IMR-90 (cell line): ENCODE measurements at regions not wholly inside any gene's neighbourhood (a gene's known extent, or its start where the extent isn't known, plus 50 kb on each side); places are given as distances from the start of the nearest gene placed in this dataset.

Source experiments
- ATAC-seq: fragments of 200-7000 bp; cut with Tn5 transposase; 2 replicates; pipeline ENCODE4 v1.9.1; 2020; ENCODE audit warnings: low read depth, mild to moderate bottlenecking, moderate library complexity
- BruUV-seq: library from RNA; stranded (reverse); fragments of 400-500 nt; replicated peaks from 2 replicates; lab custom pipeline; 2021; lab: Mats Ljungman, UMichigan
- CTCF ChIA-PET: fragments of 300-600 bp; formaldehyde crosslinking; extraction: SDS; loops from one replicate; lab custom pipeline; 2021; ENCODE audit warnings: antibody characterized with exemption; lab: Yijun Ruan, JAX
- POLR2A ChIA-PET: fragments of 300-600 bp; sonication (Branson Sonifier 250); formaldehyde crosslinking; loops from one replicate; lab custom pipeline; 2022; ENCODE audit warnings: antibody characterized with exemption; ENCODE audit not compliant: unreplicated experiment; lab: Charles Lee
- DNase-seq: peaks from one replicate; pipeline ENCODE4 v3.0.0; 2013
- H2AFZ ChIP-seq: replicated peaks from 2 replicates; pipeline ENCODE3; 2013; ENCODE audit warnings: low read length, mild to moderate bottlenecking; ENCODE audit not compliant: poor library complexity
- H2AK5ac ChIP-seq: 2 replicates; pipeline ENCODE4 v1.6.1; 2013; ENCODE audit warnings: low read depth, low read length, inconsistent platforms
- H2AK9ac ChIP-seq: replicated peaks from 2 replicates; pipeline ENCODE3; 2013; ENCODE audit warnings: mild to moderate bottlenecking, low read depth, low read length, moderate library complexity; ENCODE audit not compliant: poor library complexity
- H2BK120ac ChIP-seq: 2 replicates; pipeline ENCODE4 v1.6.1; 2013; ENCODE audit warnings: low read depth, low read length, inconsistent platforms
- H2BK15ac ChIP-seq: 3 replicates; pipeline ENCODE4 v1.6.1; 2013; ENCODE audit warnings: low read depth, low read length, inconsistent platforms
- H2BK20ac ChIP-seq: 2 replicates; pipeline ENCODE4 v1.6.1; 2013; ENCODE audit warnings: low read depth, mild to moderate bottlenecking, inconsistent platforms, low read length, moderate library complexity
- H2BK5ac ChIP-seq: 2 replicates; pipeline ENCODE4 v1.6.1; 2013; ENCODE audit warnings: mild to moderate bottlenecking, low read depth, low read length, inconsistent platforms; ENCODE audit not compliant: poor library complexity, severe bottlenecking
- H3K14ac ChIP-seq: replicated peaks from 2 replicates; pipeline ENCODE4 v1.6.1; 2013; ENCODE audit warnings: low read depth, low read length, inconsistent platforms
- H3K18ac ChIP-seq: 2 replicates; pipeline ENCODE4 v1.6.1; 2013; ENCODE audit warnings: low read depth, low read length, control low read depth
- H3K23ac ChIP-seq: 2 replicates; pipeline ENCODE4 v1.6.1; 2013; ENCODE audit warnings: low read depth, low read length, inconsistent platforms
- H3K27ac ChIP-seq: 2 replicates; pipeline ENCODE4 v1.5.1; 2013; ENCODE audit warnings: mild to moderate bottlenecking, control low read depth, low read length; ENCODE audit not compliant: insufficient read depth
- H3K27me3 ChIP-seq: 2 replicates; pipeline ENCODE4 v1.6.1; 2013; ENCODE audit warnings: low read length; ENCODE audit not compliant: control insufficient read depth, insufficient read depth
- H3K36me3 ChIP-seq: 2 replicates; pipeline ENCODE4 v1.6.1; 2013; ENCODE audit warnings: low read length, mixed read lengths; ENCODE audit not compliant: control insufficient read depth, insufficient read depth
- H3K4ac ChIP-seq: 2 replicates; pipeline ENCODE4 v1.6.1; 2013; ENCODE audit warnings: low read depth, low read length, inconsistent platforms
- H3K4me1 ChIP-seq: 2 replicates; pipeline ENCODE4 v1.6.1; 2013; ENCODE audit warnings: low read length, mixed read lengths; ENCODE audit not compliant: control insufficient read depth, insufficient read depth
- H3K4me2 ChIP-seq: 2 replicates; pipeline ENCODE4 v1.6.1; 2013; ENCODE audit warnings: low read depth, mild to moderate bottlenecking, control low read depth, low read length, moderate library complexity
- H3K4me3 ChIP-seq: 2 replicates; pipeline ENCODE4 v1.5.1; 2013; ENCODE audit warnings: low read depth, mild to moderate bottlenecking, control low read depth, low read length, moderate library complexity; ENCODE audit not compliant: insufficient read depth
- H3K56ac ChIP-seq: 2 replicates; pipeline ENCODE4 v1.6.1; 2013; ENCODE audit warnings: low read length, inconsistent platforms; ENCODE audit not compliant: insufficient read depth; ENCODE audit errors: extremely low read depth
- H3K79me1 ChIP-seq, 2 experiments: 2 replicates each; pipeline ENCODE4 v1.6.1; 2013; ENCODE audit warnings: low read length in 2 of 2, inconsistent platforms in 1 of 2, low read depth in 1 of 2
- H3K9ac ChIP-seq: 2 replicates; pipeline ENCODE4 v1.6.1; 2013; ENCODE audit warnings: low read depth, low read length, control low read depth
- H3K9me1 ChIP-seq: 2 replicates; pipeline ENCODE4 v1.6.1; 2013; ENCODE audit warnings: low read length, inconsistent platforms; ENCODE audit not compliant: insufficient read depth
- H3K9me3 ChIP-seq: 2 replicates; pipeline ENCODE4 v1.6.1; 2013; ENCODE audit warnings: low read length; ENCODE audit not compliant: control insufficient read depth, insufficient read depth
- H4K20me1 ChIP-seq: 2 replicates; pipeline ENCODE4 v1.6.1; 2013; ENCODE audit warnings: low read length, inconsistent platforms; ENCODE audit not compliant: insufficient read depth
- H4K5ac ChIP-seq: 2 replicates; pipeline ENCODE4 v1.6.1; 2013; ENCODE audit warnings: mild to moderate bottlenecking, low read depth, low read length, control low read depth
- H4K8ac ChIP-seq, 2 experiments: 2 replicates each; pipeline ENCODE4 v1.6.1; 2013; ENCODE audit warnings: low read depth in 2 of 2, low read length in 2 of 2, control low read depth in 1 of 2, inconsistent platforms in 1 of 2
- H4K91ac ChIP-seq: 2 replicates; pipeline ENCODE4 v1.6.1; 2013; ENCODE audit warnings: low read depth, low read length, inconsistent platforms; ENCODE audit not compliant: insufficient read depth
- CHD1 ChIP-seq: IDR thresholded peaks from 2 replicates; pipeline ENCODE4 v1.6.1; 2012; ENCODE audit warnings: low read depth, low read length, improper control_type of control experiment
- FOS ChIP-seq: fragments of 150-350 bp; IDR thresholded peaks from 2 replicates; pipeline ENCODE4 v1.6.1; 2016; ENCODE audit warnings: low read depth, low read length
- MAFK ChIP-seq: IDR thresholded peaks from 2 replicates; pipeline ENCODE4 v1.6.1; 2012; ENCODE audit warnings: low read depth, low read length, improper control_type of control experiment
- SMC3 ChIP-seq: fragments of 150-350 bp; IDR thresholded peaks from 2 replicates; pipeline ENCODE4 v1.6.1; 2016; ENCODE audit warnings: low read depth, mild to moderate bottlenecking, antibody characterized with exemption, low read length, moderate library complexity
- WGBS, 2 experiments: methylation state at CpG; one replicate each; pipeline versions ENCODE4 v1.1.5 to v1.1.7; 2013; ENCODE audit warnings: missing lambda C conversion rate in 2 of 2; ENCODE audit not compliant: insufficient read length in 1 of 2; ENCODE audit errors: extremely low coverage in 2 of 2; 5-methylcytosine and 5-hydroxymethylcytosine counted together
- dilution Hi-C: fragments of 300-500 bp; cut with HindIII; formaldehyde crosslinking; loops from one replicate; pipeline ENCODE4 v1.14.3; 2018; ENCODE audit warnings: low sequenced_read_pairs; ENCODE audit not compliant: unreplicated experiment
- in situ Hi-C: fragments of 300-500 bp; cut with MboI; formaldehyde crosslinking; loops from 3 replicates; pipeline ENCODE4 v1.14.3; 2019; ENCODE audit warnings: low sequenced_read_pairs, inconsistent platforms, mixed read lengths
- intact Hi-C: fragments of 100-400 bp; cut with micrococcal nuclease; formaldehyde crosslinking; loops from 2 replicates; pipeline ENCODE4 v1.10.0; 2022

DNA sequence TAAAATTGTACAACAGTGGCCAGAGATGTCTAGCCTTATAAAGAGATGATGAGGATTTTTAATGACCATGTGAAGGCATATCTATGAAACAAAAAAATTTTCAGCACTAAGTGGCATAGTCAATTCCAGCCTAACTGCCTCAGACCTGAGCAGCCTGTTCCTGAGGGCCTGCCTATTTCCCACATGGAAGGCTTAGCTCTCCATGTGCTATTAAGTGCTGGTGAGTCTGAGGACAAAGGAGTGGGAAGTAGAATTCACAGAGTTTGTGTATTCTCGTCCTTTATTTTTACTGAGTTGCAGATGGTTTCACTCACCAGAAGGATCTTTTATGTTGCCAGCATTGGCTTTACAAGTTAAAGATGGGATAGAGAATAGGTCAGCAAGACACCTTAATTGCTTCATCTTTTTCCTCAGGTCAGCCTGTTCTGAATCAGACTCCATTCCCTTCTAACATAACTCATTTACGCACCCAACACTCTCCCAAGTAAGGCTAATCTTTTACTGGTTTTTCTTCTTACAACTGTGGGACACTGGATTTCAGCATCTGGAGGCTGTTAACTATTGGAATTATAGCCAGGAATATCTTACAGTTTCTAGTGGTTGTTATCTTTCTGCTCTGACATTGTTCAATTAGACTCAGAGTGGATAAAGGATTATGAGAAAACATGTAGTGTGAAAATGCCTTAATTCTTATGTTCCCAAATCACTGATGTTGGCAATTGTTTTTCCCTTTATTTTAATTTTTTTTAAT, 76.8 kb downstream of the ISOC1 start:
- no peak for TF ChIP-seq MAFK
- no peak for TF ChIP-seq SMC3
- TF ChIP-seq CHD1 = no peak
- no peak for TF ChIP-seq FOS
- POLR2A ChIA-PET = no interaction called here
- no CpG with 5 or more reads among the region's 2 CpGs for WGBS, 2 experiments

More for the DNA sequence above, 76.8 kb downstream of the ISOC1 start:
- H3K4me2 ChIP-seq = no peak overlapping the region
- no peaks in the 10 kb centered on the region for H3K79me1 ChIP-seq
- no peaks in the 10 kb centered on the region for H3K27me3 ChIP-seq
- no peaks in the 10 kb centered on the region for H3K4me1 ChIP-seq
- DNase-seq (no peak), ATAC-seq (no peak)
- in situ Hi-C loops = no loop called here
- no peak overlapping the region for H2AK9ac ChIP-seq
- CTCF ChIA-PET = no interaction called here
- H3K9me1 ChIP-seq = no peaks in the 10 kb centered on the region
- H2AFZ ChIP-seq = no peak overlapping the region
- no peak overlapping the region for H3K4me3 ChIP-seq
- no peaks in the 10 kb centered on the region for H3K9me3 ChIP-seq
- H2BK15ac ChIP-seq = no peak overlapping the region
- H2AK5ac ChIP-seq = no peak overlapping the region
- no TSS peak for BruUV-seq
- H4K8ac ChIP-seq = no peak overlapping the region
- H3K9ac ChIP-seq = no peak overlapping the region
- no peak overlapping the region for H2BK5ac ChIP-seq
- H3K14ac ChIP-seq = no peak overlapping the region
- no peaks in the 10 kb centered on the region for H4K20me1 ChIP-seq
- intact Hi-C loops = loop anchor here (5.0 kb wide), 1 partner anchor 681 kb away; no protein-coding TSS in a partner anchor
- H3K27ac ChIP-seq = no peak overlapping the region
- H4K91ac ChIP-seq = no peak overlapping the region
- H2BK120ac ChIP-seq = no peak overlapping the region
- no peak overlapping the region for H3K4ac ChIP-seq
- H2BK20ac ChIP-seq = no peak overlapping the region
- no peak overlapping the region for H4K5ac ChIP-seq
- no peak overlapping the region for H3K56ac ChIP-seq
- H3K18ac ChIP-seq = no peak overlapping the region
- dilution Hi-C loops = no loop called here
- no peak overlapping the region for H3K23ac ChIP-seq
- H3K36me3 ChIP-seq = no peaks in the 10 kb centered on the region
